Right lobe of liver (tissue), 4 donors: ENCODE measurements at regions not wholly inside any gene's neighbourhood (a gene's known extent, or its start where the extent isn't known, plus 50 kb on each side); places are given as distances from the start of the nearest gene placed in this dataset.

Experiments
- POLR2A ChIP-seq: fragments of 450-650 bp; IDR thresholded peaks from one replicate; pipeline ENCODE4 v1.6.1; 2017; ENCODE audit warnings: antibody characterized with exemption, mild to moderate bottlenecking
- TF ChIP-seq, protein P1 (sequence below), 4 donors: fragments of 200-600 bp in 3 of 4; fragments of 450-650 bp in 1 of 4; IDR thresholded peaks; one replicate each; pipeline versions ENCODE4 v1.5.1 to v1.8.0; 2016 to 2022; ENCODE audit warnings: antibody characterized with exemption in 4 of 4, mild to moderate bottlenecking in 2 of 4
- donor health status: DM: no; HTN: no; CAD: no.
- donor health status: DM: no; HTN: no; CAD: no.
- donor health status: DM: no; HTN: yes; CAD: no.

DNA sequence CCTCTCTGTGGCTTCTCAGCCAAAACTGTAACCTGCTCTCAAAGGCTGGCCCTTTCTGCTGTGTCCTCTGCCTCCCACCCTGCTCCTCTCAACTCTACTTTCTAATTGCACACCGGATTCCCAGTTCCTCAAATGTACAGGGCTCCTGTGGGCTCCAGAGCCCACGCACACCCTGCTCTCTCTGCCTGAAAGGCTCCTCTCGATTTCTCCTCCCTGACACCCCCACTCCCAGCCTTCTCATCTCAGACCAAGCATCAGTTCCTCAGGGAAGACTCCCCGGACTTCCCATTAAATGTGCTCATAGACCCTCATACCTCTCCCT, 111.7 kb upstream of the STEAP1B start:
- TF ChIP-seq, protein P1, sequence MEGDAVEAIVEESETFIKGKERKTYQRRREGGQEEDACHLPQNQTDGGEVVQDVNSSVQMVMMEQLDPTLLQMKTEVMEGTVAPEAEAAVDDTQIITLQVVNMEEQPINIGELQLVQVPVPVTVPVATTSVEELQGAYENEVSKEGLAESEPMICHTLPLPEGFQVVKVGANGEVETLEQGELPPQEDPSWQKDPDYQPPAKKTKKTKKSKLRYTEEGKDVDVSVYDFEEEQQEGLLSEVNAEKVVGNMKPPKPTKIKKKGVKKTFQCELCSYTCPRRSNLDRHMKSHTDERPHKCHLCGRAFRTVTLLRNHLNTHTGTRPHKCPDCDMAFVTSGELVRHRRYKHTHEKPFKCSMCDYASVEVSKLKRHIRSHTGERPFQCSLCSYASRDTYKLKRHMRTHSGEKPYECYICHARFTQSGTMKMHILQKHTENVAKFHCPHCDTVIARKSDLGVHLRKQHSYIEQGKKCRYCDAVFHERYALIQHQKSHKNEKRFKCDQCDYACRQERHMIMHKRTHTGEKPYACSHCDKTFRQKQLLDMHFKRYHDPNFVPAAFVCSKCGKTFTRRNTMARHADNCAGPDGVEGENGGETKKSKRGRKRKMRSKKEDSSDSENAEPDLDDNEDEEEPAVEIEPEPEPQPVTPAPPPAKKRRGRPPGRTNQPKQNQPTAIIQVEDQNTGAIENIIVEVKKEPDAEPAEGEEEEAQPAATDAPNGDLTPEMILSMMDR (IDR thresholded peaks at IDR 0.05) = no peak
- no peak for TF ChIP-seq POLR2A
